SU-DHL-6 (cell line): ENCODE measurements at regions not wholly inside any gene's neighbourhood (a gene's known extent, or its start where the extent isn't known, plus 50 kb on each side); places are given as distances from the start of the nearest gene placed in this dataset.

ENCODE experiments used
- EZH2phosphoT487 ChIP-seq: fragments of 200-600 bp; sonication (generic), shearing (Covaris generic); conservative IDR thresholded peaks from 2 replicates; pipeline ENCODE4 v1.6.1; 2018; ENCODE audit warnings: mild to moderate bottlenecking, antibody characterized with exemption, low read length, moderate library complexity, mixed read lengths
- TF ChIP-seq, protein P1 (sequence below): fragments of 200-600 bp; sonication (generic); IDR thresholded peaks from one replicate; pipeline ENCODE4 v1.5.1; 2017; ENCODE audit warnings: antibody characterized with exemption, mild to moderate bottlenecking, low read length, moderate library complexity; ENCODE audit not compliant: insufficient read depth, poor library complexity, severe bottlenecking

DNA sequence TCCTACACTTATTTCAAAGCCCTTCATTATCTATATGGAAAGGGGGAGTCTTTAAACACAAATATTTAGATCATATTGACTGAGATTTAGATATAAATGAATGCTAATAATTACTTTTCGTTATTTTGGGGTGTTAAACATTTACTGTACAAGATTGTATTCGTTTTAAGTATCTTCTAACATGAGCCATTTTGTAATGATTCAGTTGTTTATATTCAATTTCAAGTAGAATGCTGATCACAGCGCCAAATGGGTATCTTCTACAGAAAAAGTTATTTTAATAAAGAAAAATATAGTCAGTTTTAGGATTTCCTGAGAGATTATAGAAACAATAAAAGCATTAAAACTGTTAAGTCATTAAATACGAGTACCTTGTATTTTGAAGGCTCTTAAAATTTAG, 104.5 kb upstream of the HNRNPU start:
- TF ChIP-seq, protein P1, sequence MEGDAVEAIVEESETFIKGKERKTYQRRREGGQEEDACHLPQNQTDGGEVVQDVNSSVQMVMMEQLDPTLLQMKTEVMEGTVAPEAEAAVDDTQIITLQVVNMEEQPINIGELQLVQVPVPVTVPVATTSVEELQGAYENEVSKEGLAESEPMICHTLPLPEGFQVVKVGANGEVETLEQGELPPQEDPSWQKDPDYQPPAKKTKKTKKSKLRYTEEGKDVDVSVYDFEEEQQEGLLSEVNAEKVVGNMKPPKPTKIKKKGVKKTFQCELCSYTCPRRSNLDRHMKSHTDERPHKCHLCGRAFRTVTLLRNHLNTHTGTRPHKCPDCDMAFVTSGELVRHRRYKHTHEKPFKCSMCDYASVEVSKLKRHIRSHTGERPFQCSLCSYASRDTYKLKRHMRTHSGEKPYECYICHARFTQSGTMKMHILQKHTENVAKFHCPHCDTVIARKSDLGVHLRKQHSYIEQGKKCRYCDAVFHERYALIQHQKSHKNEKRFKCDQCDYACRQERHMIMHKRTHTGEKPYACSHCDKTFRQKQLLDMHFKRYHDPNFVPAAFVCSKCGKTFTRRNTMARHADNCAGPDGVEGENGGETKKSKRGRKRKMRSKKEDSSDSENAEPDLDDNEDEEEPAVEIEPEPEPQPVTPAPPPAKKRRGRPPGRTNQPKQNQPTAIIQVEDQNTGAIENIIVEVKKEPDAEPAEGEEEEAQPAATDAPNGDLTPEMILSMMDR = no peak
- TF ChIP-seq EZH2phosphoT487 = no peak
